ENCODE measurements at regions not wholly inside any gene's neighbourhood (a gene's known extent, or its start where the extent isn't known, plus 50 kb on each side); places are given as distances from the start of the nearest gene placed in this dataset.

- no peak for TF ChIP-seq GATA3 (IDR thresholded peaks at IDR 0.05; ENCODE audit: low read depth, low read length)
- TF ChIP-seq GATA2 (IDR thresholded peaks at IDR 0.05; ENCODE audit: low read depth, low read length) = no peak
These were observed 174.3 kb upstream of the ID4 start for GRCh38 chr6:19662911-19663310.
